Kidney (tissue), 13 donors: ENCODE measurements at regions not wholly inside any gene's neighbourhood (a gene's known extent, or its start where the extent isn't known, plus 50 kb on each side); places are given as distances from the start of the nearest gene placed in this dataset.

ENCODE experiments used
- DNase-seq, 5 donors: peaks; one replicate each; pipeline ENCODE4 v3.0.0-alpha.2; 2013 to 2020
- FAIRE-seq: peaks from 2 replicates; lab custom pipeline; 2012; peaks lifted over from hg19 to GRCh38; lab: Jason Lieb, UNC
- H3K27ac ChIP-seq, 2 donors: one replicate each; pipeline ENCODE4 v1.7.0; 2013; ENCODE audit warnings: low read depth in 2 of 2, low read length in 2 of 2, inconsistent platforms in 1 of 2
- H3K27me3 ChIP-seq: one replicate; pipeline ENCODE4 v1.7.1; 2013; ENCODE audit warnings: low read length, inconsistent platforms; ENCODE audit not compliant: control insufficient read depth, insufficient read depth
- H3K36me3 ChIP-seq, 3 donors: one replicate each; pipeline versions ENCODE4 v1.7.0 to v1.7.1; 2013; ENCODE audit warnings: low read length in 3 of 3, control low read depth in 1 of 3, inconsistent platforms in 1 of 3; ENCODE audit not compliant: insufficient read depth in 3 of 3, control insufficient read depth in 2 of 3
- H3K4me1 ChIP-seq, 3 donors: one replicate each; pipeline versions ENCODE4 v1.7.0 to v1.7.1; 2013; ENCODE audit warnings: low read length in 3 of 3, inconsistent platforms in 1 of 3, low read depth in 1 of 3; ENCODE audit not compliant: control insufficient read depth in 2 of 3, insufficient read depth in 2 of 3
- H3K4me3 ChIP-seq, 3 donors: one replicate each; pipeline versions ENCODE4 v1.7.0 to v1.8.1; 2013; ENCODE audit warnings: low read length in 3 of 3, control low read depth in 1 of 3, inconsistent platforms in 1 of 3
- H3K9ac ChIP-seq, 3 donors: one replicate each; pipeline versions ENCODE4 v1.7.0 to v1.7.1; 2013; ENCODE audit warnings: low read length in 3 of 3, control low read depth in 1 of 3, inconsistent platforms in 1 of 3
- H3K9me3 ChIP-seq, 3 donors: one replicate each; pipeline versions ENCODE4 v1.7.0 to v1.7.1; 2013; ENCODE audit warnings: low read length in 3 of 3, control low read depth in 1 of 3, inconsistent platforms in 1 of 3; ENCODE audit not compliant: control insufficient read depth in 2 of 3, insufficient read depth in 1 of 3
- intact Hi-C: fragments of 100-400 bp; cut with DNase I; formaldehyde crosslinking; loops from one replicate; pipeline ENCODE4 v1.11.1; 2022
- TF ChIP-seq, protein P1 (sequence below): IDR thresholded peaks from 3 replicates; pipeline ENCODE4 v1.5.1; 2012; ENCODE audit warnings: mild to moderate bottlenecking, moderate library complexity, borderline replicate concordance; ENCODE audit not compliant: insufficient read depth; ENCODE audit errors: extremely low read depth
- donor health status: control.
- donor health status: control.
- donor health status: control.
- donor health status: control.
- donor health status: control.
- donor health status: DM: yes; HTN: yes; CAD: no.
- donor health status: Normal renal cell carcinoma (clear cell type).

DNA sequence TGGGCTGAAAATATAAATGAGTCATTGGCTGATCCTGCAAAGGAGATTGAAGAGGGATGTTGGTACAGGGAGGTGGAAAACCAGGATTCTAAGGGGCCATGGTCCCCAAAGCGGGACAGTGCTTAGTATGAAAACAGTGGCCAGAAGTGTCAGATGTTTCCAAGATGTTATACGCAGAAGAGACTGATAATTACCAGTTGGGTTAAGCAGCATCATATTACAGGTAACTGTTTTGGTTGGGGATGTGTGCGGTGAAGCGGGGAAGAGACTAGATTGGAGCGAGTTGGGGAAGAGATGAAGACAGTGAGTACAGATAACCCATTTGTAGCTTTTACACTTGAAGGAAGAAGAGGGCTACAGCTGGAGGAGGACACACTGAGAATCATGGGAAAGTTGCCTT is 80.8 kb downstream of the PLEKHG1 start:
- TF ChIP-seq, protein P1, sequence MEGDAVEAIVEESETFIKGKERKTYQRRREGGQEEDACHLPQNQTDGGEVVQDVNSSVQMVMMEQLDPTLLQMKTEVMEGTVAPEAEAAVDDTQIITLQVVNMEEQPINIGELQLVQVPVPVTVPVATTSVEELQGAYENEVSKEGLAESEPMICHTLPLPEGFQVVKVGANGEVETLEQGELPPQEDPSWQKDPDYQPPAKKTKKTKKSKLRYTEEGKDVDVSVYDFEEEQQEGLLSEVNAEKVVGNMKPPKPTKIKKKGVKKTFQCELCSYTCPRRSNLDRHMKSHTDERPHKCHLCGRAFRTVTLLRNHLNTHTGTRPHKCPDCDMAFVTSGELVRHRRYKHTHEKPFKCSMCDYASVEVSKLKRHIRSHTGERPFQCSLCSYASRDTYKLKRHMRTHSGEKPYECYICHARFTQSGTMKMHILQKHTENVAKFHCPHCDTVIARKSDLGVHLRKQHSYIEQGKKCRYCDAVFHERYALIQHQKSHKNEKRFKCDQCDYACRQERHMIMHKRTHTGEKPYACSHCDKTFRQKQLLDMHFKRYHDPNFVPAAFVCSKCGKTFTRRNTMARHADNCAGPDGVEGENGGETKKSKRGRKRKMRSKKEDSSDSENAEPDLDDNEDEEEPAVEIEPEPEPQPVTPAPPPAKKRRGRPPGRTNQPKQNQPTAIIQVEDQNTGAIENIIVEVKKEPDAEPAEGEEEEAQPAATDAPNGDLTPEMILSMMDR = no peak
- Histone ChIP-seq H3K27ac (no peak overlapping the region), H3K27me3 (no peaks in the 10 kb centered on the region), H3K36me3 (peaks cover 0 to 2% (median 0%) of the 10 kb centered on the region in 3 donors), H3K9me3 (no peaks in the 10 kb centered on the region), H3K4me1 (peaks cover 0 to 6% (median 0%) of the 10 kb centered on the region in 3 donors), H3K4me3 (no peak overlapping the region), H3K9ac (no peak overlapping the region)
- DNase-seq (no peak), FAIRE-seq (no peak)
- intact Hi-C loops = no loop called here

DNA sequence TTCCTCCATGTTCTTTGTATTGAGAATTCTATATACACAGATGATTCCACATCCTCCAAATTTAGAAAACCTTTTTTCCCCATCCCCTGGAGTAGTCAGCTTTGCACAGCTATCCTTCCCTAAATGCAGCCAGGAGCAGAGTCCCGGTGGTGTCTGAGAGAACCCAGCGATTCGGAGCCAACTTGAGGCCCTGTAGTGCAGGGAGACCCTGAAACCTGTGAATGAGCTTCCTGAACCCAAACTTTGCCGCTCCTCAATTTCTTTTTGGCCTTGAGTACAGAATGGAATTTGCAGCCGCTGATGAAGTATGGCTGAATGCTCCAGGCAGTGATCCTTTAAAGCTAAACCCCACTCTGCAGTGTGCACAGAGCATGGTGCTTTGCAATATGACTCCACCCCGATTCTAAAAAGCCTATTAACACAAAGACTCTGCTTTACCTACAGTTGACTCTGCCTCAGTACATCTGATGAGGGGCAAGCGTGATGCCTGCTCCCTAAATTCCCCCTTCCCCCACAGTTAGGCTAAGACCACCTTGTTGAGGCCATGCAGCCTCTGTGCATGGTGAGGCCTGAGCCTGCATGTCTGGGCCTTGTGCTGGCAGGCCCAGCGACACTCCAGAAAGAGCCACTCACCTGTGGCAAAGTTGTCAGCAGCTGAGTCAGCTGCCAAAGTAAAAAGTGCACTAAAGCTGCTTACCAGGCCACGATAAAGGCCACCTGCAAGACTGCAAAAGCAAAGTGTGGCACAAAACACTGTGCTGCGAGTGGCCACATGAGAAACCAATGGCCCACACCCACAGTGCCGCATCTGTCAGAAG is 82.1 kb downstream of the PLEKHG1 start:
- Histone ChIP-seq H3K27me3 (no peaks in the 10 kb centered on the region), H3K9me3 (no peaks in the 10 kb centered on the region), H3K4me3 (no peak overlapping the region), H3K9ac (no peak overlapping the region), H3K27ac (no peak overlapping the region), H3K4me1 (peaks cover 0 to 6% (median 0%) of the 10 kb centered on the region in 3 donors), H3K36me3 (no peaks in the 10 kb centered on the region)
- intact Hi-C loops = no loop called here
- TF ChIP-seq, protein P1 = no peak
- FAIRE-seq (no peak), DNase-seq (peak in 2 of 5 donors; percentile 59 to 66)

- peaks cover 0 to 6% (median 0%) of the 10 kb centered on the region in 3 donors for H3K4me1 ChIP-seq
- no peaks in the 10 kb centered on the region for H3K36me3 ChIP-seq
- intact Hi-C loops = no loop called here
- TF ChIP-seq, protein P1 = no peak
- H3K4me3 ChIP-seq = peak overlapping the region in 1 of 3 donors; percentile 5
- H3K27me3 ChIP-seq = no peaks in the 10 kb centered on the region
- H3K9me3 ChIP-seq = no peaks in the 10 kb centered on the region
- DNase-seq (peak in 2 of 5 donors; percentile 60 to 78), FAIRE-seq (no peak)
- H3K27ac ChIP-seq = peak overlapping the region; percentile 65 to 80
- H3K9ac ChIP-seq = no peak overlapping the region
Measured at GRCh38 chr6:150683320-150683719, 83.6 kb downstream of the PLEKHG1 start.
